UCSD-AML1 (cell line): ENCODE measurements at regions not wholly inside any gene's neighbourhood (a gene's known extent, or its start where the extent isn't known, plus 50 kb on each side); places are given as distances from the start of the nearest gene placed in this dataset.

Experiments used
- DNase-seq: peaks from one replicate; lab custom pipeline; 2025; ENCODE audit not compliant: unreplicated experiment; lab: John Stamatoyannopoulos, UW

DNA sequence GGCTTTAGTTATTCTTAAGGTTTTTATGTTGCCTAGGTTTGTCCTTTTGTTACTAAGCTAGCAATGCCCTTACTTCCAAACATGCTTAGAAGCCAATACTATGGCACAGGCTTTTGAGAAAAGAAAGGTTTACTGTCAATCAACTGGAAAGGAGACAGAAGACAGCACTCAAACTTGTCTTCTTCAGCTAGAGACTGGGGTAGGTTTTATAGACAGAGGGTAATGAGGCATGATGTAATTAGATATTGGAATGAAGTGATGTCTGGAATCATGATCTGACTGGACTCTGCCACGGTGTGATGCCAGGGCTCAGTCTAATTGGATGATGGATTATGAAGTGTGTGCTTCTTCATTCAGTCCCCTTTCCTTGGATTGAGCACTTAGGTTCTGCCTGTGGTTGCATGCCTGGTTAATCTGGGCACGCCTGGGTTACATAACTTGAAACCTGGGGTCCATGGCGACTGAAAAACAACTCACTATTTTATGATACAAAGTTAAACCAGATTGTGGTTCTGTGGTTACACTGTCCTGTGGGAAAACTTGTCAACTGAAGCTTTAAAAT, 625.8 kb downstream of the BRINP3 start:
- DNase-seq: peak; percentile 1

- DNase-seq: peak; percentile 13
Measured at GRCh38 chr1:189859385-189859977, 618.2 kb downstream of the BRINP3 start.

- DNase-seq: no peak
Measured at GRCh38 chr1:189866606-189867005, 611.1 kb downstream of the BRINP3 start.

DNA sequence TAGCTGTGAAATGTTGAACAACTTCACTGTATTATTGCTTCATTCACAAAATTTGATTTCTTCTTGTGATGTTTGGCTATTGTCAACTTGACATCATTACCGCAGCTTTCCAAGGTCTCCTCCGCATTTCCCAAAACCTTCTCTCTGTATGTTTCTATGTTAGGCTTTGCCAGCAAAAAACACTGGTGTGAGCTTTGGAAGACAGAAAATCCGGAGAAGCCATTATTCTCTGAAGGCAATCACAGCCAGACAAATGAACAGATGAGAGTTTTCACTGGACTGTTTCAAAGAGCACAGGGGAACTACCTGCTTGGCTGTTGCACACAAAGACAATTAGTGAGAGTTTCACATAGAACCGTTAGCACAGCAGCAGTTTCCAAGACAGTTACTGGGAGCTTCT, 609.6 kb downstream of the BRINP3 start:
- no peak for DNase-seq

DNA sequence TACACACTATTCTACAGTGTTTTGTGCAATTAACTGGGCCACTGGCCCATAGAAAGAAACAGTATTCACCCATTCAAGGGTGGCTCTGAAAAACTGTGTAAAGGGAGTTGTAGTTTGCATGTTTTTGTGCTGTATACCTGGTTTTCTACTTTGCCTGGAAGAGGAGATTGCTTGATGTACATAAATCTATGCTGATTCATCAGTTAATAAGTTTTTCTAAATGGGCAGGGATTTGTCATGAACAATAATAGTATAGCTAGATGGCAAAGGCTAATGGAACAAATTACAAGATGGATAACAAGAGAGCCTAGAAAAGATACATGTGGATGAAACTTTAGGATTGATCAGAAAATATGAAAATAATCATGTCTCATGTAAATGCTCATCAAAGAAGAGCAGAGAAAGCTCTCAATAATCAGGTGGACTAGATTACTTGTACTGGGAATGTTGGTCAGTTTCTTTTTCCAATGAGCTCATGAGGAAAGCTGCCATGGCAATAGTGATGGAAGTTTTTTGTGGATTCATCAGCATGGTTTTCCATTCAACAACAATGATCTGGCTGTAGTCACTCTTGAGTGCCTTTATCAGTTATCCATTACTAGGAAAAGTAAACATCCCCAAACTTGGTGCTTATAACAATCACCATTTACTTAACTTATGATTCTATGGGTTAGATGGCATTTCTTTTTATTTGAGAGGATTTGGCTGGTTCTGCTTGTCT, 602.8 kb downstream of the BRINP3 start:
- no peak for DNase-seq

DNA sequence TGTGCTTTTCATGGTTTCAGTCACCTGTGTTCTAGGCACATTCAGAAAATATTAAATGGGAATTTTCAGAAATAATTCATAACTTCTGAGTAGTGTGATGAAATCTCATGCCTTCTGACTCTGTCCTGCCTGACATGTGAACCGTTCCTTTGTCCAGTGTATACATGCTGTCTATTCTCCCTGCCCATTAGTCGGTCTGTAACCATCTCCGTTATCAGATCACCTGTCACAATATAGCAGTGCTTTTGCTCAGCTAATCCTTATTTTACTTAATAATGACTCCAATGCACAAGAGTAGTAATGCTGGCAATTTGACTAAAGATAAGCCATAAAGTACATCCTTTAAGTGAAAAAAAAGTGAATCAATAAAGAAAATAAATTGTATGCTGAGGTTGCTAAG, 597.5 kb downstream of the BRINP3 start:
- no peak for DNase-seq

GRCh38 chr1:189899686-189900425, 577.8 kb downstream of the BRINP3 start:
- DNase-seq: no peak

- no peak for DNase-seq
Measured at GRCh38 chr1:189904509-189904908, 573.2 kb downstream of the BRINP3 start.

DNA sequence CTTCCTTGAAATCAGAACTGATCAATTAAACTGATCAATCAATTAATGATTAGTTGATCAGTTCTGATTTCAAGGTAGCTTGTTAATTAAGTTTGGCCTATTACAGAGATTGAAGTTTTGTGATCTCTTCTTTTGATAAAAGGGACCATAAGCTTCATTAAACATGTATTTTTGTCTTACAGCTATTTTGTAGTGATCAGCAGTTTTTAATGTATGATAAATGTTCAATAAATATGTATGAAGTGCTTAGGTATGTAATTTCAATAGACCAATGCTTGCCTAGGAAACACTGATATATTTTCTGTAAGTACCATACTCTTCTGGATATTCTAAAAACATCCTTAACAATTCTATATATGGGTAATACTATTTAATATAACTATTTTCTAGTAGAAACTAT, 569.6 kb downstream of the BRINP3 start:
- no peak for DNase-seq

GRCh38 chr1:189921613-189922012, 556.1 kb downstream of the BRINP3 start:
- no peak for DNase-seq

DNA sequence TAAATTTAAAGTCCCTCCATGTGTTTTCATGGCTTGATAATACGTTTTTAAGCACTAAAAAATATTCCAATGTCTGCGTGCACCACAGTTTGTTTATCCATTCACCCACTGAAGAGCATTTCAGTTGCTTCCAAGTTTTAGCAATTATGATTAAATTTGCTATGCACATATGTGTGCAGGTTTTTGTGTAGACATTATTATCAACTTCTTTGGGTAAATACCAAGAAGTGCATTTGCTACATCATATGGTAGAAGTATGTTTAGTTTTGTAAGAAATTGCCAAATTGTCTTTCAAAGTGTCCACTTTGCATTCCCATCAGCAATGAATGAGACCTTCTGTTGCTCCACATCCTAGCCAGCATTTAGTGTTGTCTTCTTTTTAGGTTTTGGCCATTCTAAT, 550.0 kb downstream of the BRINP3 start:
- no peak for DNase-seq

DNA sequence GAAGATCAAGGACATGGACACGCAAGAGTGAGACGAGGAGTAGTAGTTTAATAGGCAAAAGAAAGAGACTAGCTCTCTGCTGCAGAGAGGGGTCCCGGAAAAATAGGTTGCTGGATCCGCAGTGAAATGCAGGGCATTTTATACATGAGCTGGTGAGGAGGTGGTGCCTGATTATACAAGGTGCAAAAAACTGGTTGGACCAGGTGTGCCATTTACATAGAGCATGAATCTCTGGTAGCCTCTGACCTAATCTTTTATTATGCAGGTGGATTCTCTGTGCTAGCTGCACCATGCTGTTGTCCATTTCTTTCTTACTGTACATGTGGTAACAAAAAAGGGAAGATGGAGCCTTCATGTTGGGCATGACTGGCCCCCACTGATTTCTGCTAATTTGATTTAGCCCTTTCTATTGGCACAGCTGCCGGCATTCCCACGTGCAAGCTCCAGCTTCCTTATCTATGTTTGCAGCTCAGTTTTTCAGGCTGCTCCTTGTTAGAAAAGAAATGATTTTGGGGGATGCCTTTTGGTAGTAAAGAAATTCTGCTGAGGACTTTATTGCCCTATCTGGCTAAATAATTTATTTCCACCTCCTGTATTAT, 548.1 kb downstream of the BRINP3 start:
- no peak for DNase-seq

- DNase-seq: no peak
Measured at GRCh38 chr1:189936861-189937260, 540.8 kb downstream of the BRINP3 start.

- no peak for DNase-seq
Measured at GRCh38 chr1:189939967-189940366, 537.7 kb downstream of the BRINP3 start.

GRCh38 chr1:189941922-189942321, 535.7 kb downstream of the BRINP3 start:
- no peak for DNase-seq

DNA sequence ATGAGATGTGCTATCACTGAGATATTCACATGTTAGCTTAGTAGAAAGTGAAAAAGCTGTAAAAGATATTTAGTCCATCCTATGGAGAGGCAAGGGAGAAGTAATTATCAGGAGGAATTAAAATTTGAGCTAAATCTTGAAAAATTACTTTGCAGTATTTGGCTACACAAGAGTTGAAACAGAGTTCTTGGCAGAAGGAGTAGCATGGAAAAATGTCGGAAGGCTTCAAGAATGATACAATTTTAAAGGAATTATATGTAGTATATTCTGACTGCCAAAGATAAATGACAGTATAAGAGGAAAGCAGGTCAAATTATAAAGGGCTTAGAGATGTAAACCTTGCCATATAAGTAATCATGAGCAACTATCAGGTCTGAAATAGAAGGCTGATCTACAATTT, 518.9 kb downstream of the BRINP3 start:
- no peak for DNase-seq

DNA sequence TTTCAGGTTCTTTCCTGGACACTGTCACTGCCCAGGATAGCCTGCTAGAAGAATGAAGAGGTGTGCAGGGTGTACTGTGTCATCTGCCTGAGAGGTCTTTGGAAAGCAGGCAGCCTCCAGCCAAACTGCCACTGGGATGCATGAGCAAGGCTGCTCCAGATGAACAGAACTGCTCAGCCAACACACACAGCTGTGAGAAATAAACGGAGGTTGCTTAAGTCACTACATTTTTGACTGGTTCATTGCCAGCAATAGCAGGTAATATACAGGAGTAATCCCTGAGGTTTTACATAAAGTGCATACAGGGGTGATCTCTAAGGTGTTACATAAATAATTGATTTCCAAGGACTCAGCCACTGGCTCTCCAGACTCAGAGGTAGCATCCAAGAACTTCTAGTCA, 516.9 kb downstream of the BRINP3 start:
- DNase-seq: peak; percentile 2

DNA sequence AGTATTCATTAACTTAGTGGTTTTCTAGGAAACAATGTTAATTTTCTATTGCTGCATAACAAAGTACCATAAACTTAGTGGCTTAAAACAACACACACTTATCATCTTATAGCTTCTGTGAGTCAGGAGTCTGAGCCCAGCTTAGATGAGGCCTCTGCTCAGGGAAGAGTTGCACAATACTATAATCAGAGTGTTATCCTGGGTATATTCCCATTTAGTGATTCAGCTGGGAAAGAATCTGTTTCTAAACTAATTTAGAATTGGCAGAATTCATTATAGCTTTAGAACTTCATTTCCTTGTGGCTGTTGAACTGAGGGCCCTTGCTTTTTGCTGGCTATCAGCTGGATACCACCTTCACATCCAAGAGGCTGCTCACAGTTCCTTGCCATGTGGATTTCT, 515.5 kb downstream of the BRINP3 start:
- no peak for DNase-seq

- no peak for DNase-seq
Measured at GRCh38 chr1:189970331-189971230, 507.1 kb downstream of the BRINP3 start.

GRCh38 chr1:189971656-189972055, 506.0 kb downstream of the BRINP3 start:
- DNase-seq: no peak

GRCh38 chr1:189977184-189977583, 500.5 kb downstream of the BRINP3 start:
- DNase-seq: no peak
